22Rv1 (cell line): ENCODE measurements at regions not wholly inside any gene's neighbourhood (a gene's known extent, or its start where the extent isn't known, plus 50 kb on each side); places are given as distances from the start of the nearest gene placed in this dataset.

Source experiments
- CTCF ChIP-seq: fragments of 450-650 bp; IDR thresholded peaks from 2 replicates; pipeline ENCODE4 v1.5.1; 2017; ENCODE audit warnings: mild to moderate bottlenecking
- ZFX ChIP-seq: fragments of 450-650 bp; IDR thresholded peaks from 2 replicates; pipeline ENCODE4 v1.6.1; 2017; ENCODE audit warnings: antibody characterized with exemption, borderline replicate concordance

GRCh38 chr11:38221295-38221694 is 1623.3 kb upstream of the RAG2 start:
- TF ChIP-seq CTCF (no peak), ZFX (no peak)
